Osteocyte (in vitro differentiated cells): ENCODE measurements at regions not wholly inside any gene's neighbourhood (a gene's known extent, or its start where the extent isn't known, plus 50 kb on each side); places are given as distances from the start of the nearest gene placed in this dataset.

Experiments used
- DNase-seq: peaks from one replicate; pipeline ENCODE4 v3.0.0; 2021; ENCODE audit warnings: mixed read lengths; ENCODE audit not compliant: unreplicated experiment; ENCODE audit errors: extremely low spot score
- H3K27ac Mint-ChIP-seq: one replicate; pipeline ENCODE4 v1.8.0; 2021; ENCODE audit warnings: mild to moderate bottlenecking, mixed read lengths; ENCODE audit not compliant: unreplicated experiment
- H3K27me3 Mint-ChIP-seq: one replicate; pipeline ENCODE4 v1.8.0; 2021; ENCODE audit warnings: mixed read lengths; ENCODE audit not compliant: unreplicated experiment
- H3K36me3 Mint-ChIP-seq: one replicate; pipeline ENCODE4 v1.8.0; 2021; ENCODE audit warnings: mixed read lengths; ENCODE audit not compliant: unreplicated experiment
- H3K4me1 Mint-ChIP-seq: one replicate; pipeline ENCODE4 v1.8.0; 2021; ENCODE audit warnings: mixed read lengths; ENCODE audit not compliant: unreplicated experiment
- H3K4me3 Mint-ChIP-seq: one replicate; pipeline ENCODE4 v1.8.0; 2021; ENCODE audit warnings: mild to moderate bottlenecking, moderate library complexity, mixed read lengths; ENCODE audit not compliant: unreplicated experiment
- H3K9me3 Mint-ChIP-seq: one replicate; pipeline ENCODE4 v1.8.0; 2021; ENCODE audit warnings: mixed read lengths; ENCODE audit not compliant: unreplicated experiment
- TF ChIP-seq, protein P1 (sequence below): fragments of 200-600 bp; sonication (generic); IDR thresholded peaks from 2 replicates; pipeline ENCODE4 v1.5.0; 2021; ENCODE audit warnings: antibody characterized with exemption, mild to moderate bottlenecking, moderate library complexity

DNA sequence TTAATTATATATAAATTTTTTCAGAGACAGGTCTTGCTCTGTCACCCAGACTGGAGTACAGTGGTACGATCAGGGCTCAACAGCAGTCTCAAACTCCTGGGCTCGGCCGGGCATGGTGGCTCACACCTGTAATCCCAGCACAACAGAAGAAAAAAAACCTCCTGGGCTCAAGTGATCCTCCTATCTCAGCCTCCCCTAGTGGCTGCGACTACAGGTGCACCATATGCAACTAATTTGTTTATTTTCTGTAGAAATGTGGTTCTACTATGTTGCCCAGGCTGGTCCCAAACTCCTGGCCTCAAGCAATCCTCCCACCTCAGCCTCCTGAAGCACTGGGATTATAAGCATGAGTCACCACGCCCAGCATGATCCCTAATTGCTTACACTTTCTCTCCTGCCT lies 56.1 kb upstream of the SLC35C1 start:
- peaks cover 56% of the 10 kb centered on the region for H3K27me3 Mint-ChIP-seq
- no peaks in the 10 kb centered on the region for H3K4me1 Mint-ChIP-seq
- H3K36me3 Mint-ChIP-seq, result no peaks in the 10 kb centered on the region
- no peaks in the 10 kb centered on the region for H3K9me3 Mint-ChIP-seq
- H3K27ac Mint-ChIP-seq, result no peak overlapping the region
- no peak overlapping the region for H3K4me3 Mint-ChIP-seq
- no peak for DNase-seq
- TF ChIP-seq, protein P1, sequence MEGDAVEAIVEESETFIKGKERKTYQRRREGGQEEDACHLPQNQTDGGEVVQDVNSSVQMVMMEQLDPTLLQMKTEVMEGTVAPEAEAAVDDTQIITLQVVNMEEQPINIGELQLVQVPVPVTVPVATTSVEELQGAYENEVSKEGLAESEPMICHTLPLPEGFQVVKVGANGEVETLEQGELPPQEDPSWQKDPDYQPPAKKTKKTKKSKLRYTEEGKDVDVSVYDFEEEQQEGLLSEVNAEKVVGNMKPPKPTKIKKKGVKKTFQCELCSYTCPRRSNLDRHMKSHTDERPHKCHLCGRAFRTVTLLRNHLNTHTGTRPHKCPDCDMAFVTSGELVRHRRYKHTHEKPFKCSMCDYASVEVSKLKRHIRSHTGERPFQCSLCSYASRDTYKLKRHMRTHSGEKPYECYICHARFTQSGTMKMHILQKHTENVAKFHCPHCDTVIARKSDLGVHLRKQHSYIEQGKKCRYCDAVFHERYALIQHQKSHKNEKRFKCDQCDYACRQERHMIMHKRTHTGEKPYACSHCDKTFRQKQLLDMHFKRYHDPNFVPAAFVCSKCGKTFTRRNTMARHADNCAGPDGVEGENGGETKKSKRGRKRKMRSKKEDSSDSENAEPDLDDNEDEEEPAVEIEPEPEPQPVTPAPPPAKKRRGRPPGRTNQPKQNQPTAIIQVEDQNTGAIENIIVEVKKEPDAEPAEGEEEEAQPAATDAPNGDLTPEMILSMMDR, result no peak

DNA sequence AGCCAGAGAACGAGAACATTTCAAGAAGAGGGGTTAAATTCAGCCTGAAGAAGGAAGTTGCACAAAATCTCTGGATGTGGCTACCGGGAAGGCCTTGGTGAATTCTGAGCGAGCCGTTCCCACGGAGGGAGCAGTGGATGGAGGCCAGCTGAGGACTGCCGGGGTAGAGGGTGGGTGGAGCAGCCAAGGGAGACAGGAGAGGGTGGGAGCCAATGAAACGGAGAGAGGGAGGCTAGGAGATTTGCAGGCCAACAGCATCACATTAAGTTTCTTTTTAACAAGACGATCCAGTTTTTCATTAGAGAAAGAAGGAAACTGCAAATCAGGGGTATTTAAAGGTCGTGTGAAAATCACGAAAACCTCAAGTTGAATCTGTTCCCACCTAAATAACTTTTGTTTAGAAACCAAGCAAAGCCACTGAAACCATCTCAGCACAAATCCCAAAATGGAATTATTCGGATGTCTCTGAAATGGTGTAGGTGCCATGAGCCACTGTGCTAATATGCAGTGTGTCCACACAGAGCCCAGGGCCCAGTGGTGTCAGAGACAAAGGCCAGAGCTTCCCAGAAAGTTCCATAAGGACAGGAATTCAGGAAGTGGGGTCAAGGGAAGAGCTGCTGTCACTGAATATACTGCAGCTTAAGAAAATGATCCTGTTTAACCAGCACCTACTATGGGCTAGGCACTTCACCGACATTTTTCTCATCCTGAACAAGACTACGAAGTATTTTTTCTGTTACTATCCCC lies 59.7 kb upstream of the SLC35C1 start:
- TF ChIP-seq, protein P1, result no peak
- Mint-ChIP-seq H3K4me1 (no peaks in the 10 kb centered on the region), H3K27ac (no peak overlapping the region), H3K36me3 (no peaks in the 10 kb centered on the region), H3K27me3 (peaks cover 60% of the 10 kb centered on the region), H3K4me3 (no peak overlapping the region), H3K9me3 (no peaks in the 10 kb centered on the region)
- no peak for DNase-seq

DNA sequence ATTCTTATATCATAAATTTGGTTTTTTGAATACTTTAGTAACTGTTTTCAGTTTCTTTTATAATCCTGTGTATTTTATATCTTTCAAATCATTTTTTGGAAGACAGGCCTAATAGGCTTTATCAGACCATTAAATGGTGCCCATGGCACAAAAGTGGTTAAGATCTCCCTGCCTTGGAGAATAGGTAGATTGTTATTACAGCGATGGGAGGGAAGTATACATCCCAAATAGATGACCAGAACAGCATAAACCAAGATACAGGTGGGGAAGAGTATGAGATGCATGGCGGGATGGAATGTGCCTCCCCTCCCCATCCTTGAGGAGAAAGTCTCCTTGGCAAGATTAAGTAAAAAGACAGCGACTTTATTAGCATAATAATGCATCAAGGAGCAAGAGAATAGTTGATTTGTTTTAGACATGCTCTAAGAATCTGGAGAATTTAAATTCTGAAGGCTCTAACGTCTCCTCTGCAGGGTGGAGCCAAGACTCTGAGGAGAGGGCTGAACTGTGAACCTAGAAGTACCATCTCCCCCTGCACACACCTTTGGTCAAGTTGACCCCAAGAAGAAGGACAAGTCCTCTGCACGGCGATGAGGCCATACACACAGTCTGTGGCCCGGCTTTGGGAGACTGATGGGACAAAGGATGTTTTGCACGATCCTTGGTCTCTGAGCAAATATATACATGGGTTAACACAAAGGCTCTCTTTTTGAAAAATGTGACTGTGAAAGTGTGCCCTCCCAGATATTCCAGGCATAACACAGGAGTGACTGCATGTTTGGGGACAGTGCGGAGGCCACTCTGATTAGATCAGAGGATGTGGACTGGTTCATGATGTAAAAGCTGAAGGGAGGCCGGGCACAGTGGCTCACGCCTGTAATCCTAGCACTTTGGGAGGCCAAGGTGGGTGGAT lies 61.1 kb upstream of the SLC35C1 start:
- DNase-seq, result no peak
- Mint-ChIP-seq H3K27ac (no peak overlapping the region), H3K4me1 (no peaks in the 10 kb centered on the region), H3K9me3 (no peaks in the 10 kb centered on the region), H3K27me3 (peaks cover 56% of the 10 kb centered on the region), H3K36me3 (no peaks in the 10 kb centered on the region), H3K4me3 (no peak overlapping the region)
- TF ChIP-seq, protein P1, result no peak

DNA sequence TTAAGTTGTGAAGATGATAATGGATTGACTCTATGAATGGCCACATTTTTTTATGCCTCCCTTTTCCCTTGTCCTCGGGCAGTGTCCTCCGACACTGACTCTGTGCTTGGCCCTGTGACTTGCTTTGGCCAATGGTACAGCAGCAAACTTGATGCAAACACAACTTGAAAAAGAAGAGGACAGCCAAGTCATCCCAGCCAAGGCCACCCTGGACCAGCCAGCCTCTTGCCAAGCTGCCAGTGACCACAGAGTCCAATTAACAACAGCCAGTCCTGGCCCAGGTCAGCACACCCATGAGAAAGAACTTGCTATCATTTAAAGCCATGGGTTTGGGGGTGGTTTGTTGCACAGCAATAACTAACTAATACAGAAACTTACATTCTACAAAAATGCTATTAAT lies 63.4 kb upstream of the SLC35C1 start:
- Mint-ChIP-seq H3K27ac (no peak overlapping the region), H3K27me3 (peaks cover 48% of the 10 kb centered on the region), H3K4me1 (no peaks in the 10 kb centered on the region), H3K36me3 (no peaks in the 10 kb centered on the region), H3K4me3 (no peak overlapping the region), H3K9me3 (no peaks in the 10 kb centered on the region)
- TF ChIP-seq, protein P1, result no peak
- no peak for DNase-seq

DNA sequence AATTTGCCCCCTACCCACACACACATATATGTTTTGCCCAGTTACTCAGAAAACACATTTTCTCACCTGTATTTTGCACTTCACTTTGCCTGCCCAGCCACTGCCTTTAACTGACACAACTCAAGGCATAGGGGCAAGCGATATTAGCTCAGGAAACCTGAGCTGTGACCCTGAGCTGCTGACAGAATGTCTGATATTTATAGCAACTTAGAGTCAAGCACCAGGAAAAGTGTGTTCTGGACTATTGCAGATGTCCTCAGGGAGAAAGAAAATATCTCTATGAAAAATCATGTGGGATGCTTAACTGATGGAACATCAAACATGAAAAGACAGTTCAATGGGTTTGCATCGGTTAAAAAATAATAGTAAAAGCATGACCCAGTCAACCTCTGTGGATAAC lies 63.9 kb upstream of the SLC35C1 start:
- Mint-ChIP-seq H3K27ac (no peak overlapping the region), H3K9me3 (no peaks in the 10 kb centered on the region), H3K4me1 (no peaks in the 10 kb centered on the region), H3K27me3 (peaks cover 54% of the 10 kb centered on the region), H3K4me3 (no peak overlapping the region), H3K36me3 (no peaks in the 10 kb centered on the region)
- TF ChIP-seq, protein P1, result no peak
- no peak for DNase-seq
